ENCODE measurements at regions not wholly inside any gene's neighbourhood (a gene's known extent, or its start where the extent isn't known, plus 50 kb on each side); places are given as distances from the start of the nearest gene placed in this dataset.

DNA sequence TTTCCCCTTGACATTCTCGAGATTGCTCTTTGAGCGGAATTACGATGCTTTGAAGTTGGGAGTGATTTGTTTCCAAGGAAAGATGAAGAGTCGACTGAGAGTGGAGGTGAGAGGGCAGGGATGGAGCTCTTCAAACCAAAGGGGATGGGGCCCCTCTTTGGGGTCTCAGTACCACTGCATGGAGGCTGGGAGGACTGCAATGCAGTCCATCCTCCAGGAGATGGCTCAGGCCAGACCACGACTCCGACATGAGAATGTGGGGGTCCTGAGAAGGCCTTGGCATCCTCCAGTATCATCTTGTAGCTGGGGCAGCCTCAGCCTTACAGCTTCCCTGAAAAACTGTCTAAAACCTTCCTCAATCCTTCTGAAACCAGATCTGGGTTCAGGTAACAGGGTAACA lies 51.1 kb upstream of the CDKN2AIPNL start:
- no peak overlapping the region for H3K27ac Mint-ChIP-seq (ENCODE audit: unreplicated experiment)
- H3K4me1 Mint-ChIP-seq (ENCODE audit: low read depth, unreplicated experiment), result peaks cover 11% of the 10 kb centered on the region

DNA sequence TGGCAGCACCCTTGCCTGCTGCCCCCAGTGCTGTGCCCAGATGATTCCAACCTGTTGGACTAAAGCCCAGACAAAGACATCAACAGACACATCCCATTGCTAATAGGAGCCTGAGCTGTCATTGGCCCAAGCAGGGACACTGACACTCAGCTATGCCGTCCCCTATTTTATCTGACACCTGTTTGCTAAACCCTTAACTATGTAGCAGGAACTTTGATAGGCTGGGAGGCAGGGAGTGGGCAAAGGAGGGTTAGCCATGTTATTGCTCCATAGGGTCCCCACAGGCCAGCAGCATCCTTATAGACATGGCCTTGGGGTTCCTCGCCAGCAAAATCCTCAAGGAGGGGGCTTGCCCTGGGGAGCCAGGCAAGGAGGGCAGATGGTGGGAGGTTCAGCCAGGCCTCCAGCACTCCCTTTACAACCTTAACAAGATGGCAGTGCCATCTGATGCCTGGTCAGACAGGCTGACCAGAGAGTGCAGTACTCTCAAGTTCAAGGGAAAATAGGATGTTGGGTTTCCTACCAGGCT lies 50.4 kb upstream of the CDKN2AIPNL start:
- H3K4me1 Mint-ChIP-seq (ENCODE audit: low read depth, unreplicated experiment), result peaks cover 7% of the 10 kb centered on the region
- TF ChIP-seq, protein P1, sequence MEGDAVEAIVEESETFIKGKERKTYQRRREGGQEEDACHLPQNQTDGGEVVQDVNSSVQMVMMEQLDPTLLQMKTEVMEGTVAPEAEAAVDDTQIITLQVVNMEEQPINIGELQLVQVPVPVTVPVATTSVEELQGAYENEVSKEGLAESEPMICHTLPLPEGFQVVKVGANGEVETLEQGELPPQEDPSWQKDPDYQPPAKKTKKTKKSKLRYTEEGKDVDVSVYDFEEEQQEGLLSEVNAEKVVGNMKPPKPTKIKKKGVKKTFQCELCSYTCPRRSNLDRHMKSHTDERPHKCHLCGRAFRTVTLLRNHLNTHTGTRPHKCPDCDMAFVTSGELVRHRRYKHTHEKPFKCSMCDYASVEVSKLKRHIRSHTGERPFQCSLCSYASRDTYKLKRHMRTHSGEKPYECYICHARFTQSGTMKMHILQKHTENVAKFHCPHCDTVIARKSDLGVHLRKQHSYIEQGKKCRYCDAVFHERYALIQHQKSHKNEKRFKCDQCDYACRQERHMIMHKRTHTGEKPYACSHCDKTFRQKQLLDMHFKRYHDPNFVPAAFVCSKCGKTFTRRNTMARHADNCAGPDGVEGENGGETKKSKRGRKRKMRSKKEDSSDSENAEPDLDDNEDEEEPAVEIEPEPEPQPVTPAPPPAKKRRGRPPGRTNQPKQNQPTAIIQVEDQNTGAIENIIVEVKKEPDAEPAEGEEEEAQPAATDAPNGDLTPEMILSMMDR (IDR thresholded peaks at IDR 0.05; ENCODE audit: unreplicated experiment), result no peak
- BruUV-seq (replicated peaks), result no TSS peak
- intact Hi-C loops (cut with micrococcal nuclease; ENCODE audit: unreplicated experiment), result no loop called here
- peaks cover 12% of the 10 kb centered on the region for H3K36me3 Mint-ChIP-seq (ENCODE audit: insufficient read depth, unreplicated experiment)
- CTCF ChIA-PET, result no interaction called here
- DNase-seq, result no peak
- no peaks in the 10 kb centered on the region for H3K27me3 Mint-ChIP-seq (ENCODE audit: unreplicated experiment)
- no peaks in the 10 kb centered on the region for H3K9me3 Mint-ChIP-seq (ENCODE audit: low read depth, unreplicated experiment)
- no peak overlapping the region for H3K4me3 Mint-ChIP-seq (ENCODE audit: low read depth, unreplicated experiment)
- no peak overlapping the region for H3K27ac Mint-ChIP-seq (ENCODE audit: unreplicated experiment)

More for the DNA sequence above, 51.1 kb upstream of the CDKN2AIPNL start:
- TF ChIP-seq, protein P1 (IDR thresholded peaks at IDR 0.05; ENCODE audit: unreplicated experiment), result no peak
- DNase-seq, result no peak
- no peaks in the 10 kb centered on the region for H3K27me3 Mint-ChIP-seq (ENCODE audit: unreplicated experiment)
- intact Hi-C loops (cut with micrococcal nuclease; ENCODE audit: unreplicated experiment), result no loop called here
- H3K4me3 Mint-ChIP-seq (ENCODE audit: low read depth, unreplicated experiment), result no peak overlapping the region
- no TSS peak for BruUV-seq (replicated peaks)
- CTCF ChIA-PET, result no interaction called here
- H3K9me3 Mint-ChIP-seq (ENCODE audit: low read depth, unreplicated experiment), result no peaks in the 10 kb centered on the region
- peaks cover 12% of the 10 kb centered on the region for H3K36me3 Mint-ChIP-seq (ENCODE audit: insufficient read depth, unreplicated experiment)
